B cell (primary cell): ENCODE measurements at regions not wholly inside any gene's neighbourhood (a gene's known extent, or its start where the extent isn't known, plus 50 kb on each side); places are given as distances from the start of the nearest gene placed in this dataset.

Experiments
- ATAC-seq: fragments of 200-7000 bp; cut with Tn5 transposase; one replicate; pipeline ENCODE4 v1.10.0; 2021; ENCODE audit warnings: low read depth, mild to moderate bottlenecking, moderate number of reproducible peaks, moderate library complexity
- CTCF ChIA-PET: fragments of 350-600 bp; sonication (Branson Sonifier 250); formaldehyde crosslinking; loops from one replicate; lab custom pipeline; 2021; ENCODE audit warnings: antibody characterized with exemption, inconsistent platforms; lab: Charles Lee
- POLR2A ChIA-PET: fragments of 350-600 bp; sonication (Branson Sonifier 250); formaldehyde crosslinking; loops from one replicate; lab custom pipeline; 2021; ENCODE audit warnings: antibody characterized with exemption; lab: Charles Lee
- DNase-seq: peaks from one replicate; pipeline ENCODE4 v3.0.0; 2013
- H2AFZ ChIP-seq: 2 replicates; pipeline ENCODE4 v1.6.1; 2012; ENCODE audit warnings: mild to moderate bottlenecking, low read depth, low read length; ENCODE audit not compliant: insufficient read depth, poor library complexity, severe bottlenecking
- H3K27ac ChIP-seq, 2 donors: 1 replicate in 1 of 2; 2 replicates in 1 of 2; pipeline ENCODE4 v1.5.1; 2012 to 2013; ENCODE audit warnings: low read length in 2 of 2, mild to moderate bottlenecking in 2 of 2, moderate library complexity in 1 of 2
- H3K27me3 ChIP-seq, 4 experiments: fragments of 200-600 bp in 1 of 4; sonication (generic) in 1 of 4; replicated peaks in 1 of 4; 1 replicate in 2 of 4; 2 replicates in 2 of 4; pipeline versions ENCODE4 v1.6.1 to v1.7.0; 2013 to 2016; ENCODE audit warnings: low read length in 3 of 4, mild to moderate bottlenecking in 2 of 4, mixed read lengths in 1 of 4, moderate library complexity in 1 of 4; ENCODE audit not compliant: insufficient read depth in 4 of 4, control insufficient read depth in 3 of 4; ENCODE audit errors: control extremely low read depth in 1 of 4
- H3K36me3 ChIP-seq, 2 experiments: replicated peaks in 1 of 2; 1 replicate in 1 of 2; 2 replicates in 1 of 2; pipeline versions ENCODE4 v1.6.1 to v1.7.1; 2013; ENCODE audit warnings: low read length in 1 of 2; ENCODE audit not compliant: insufficient read depth in 2 of 2, control insufficient read depth in 1 of 2; ENCODE audit errors: control extremely low read depth in 1 of 2, extremely low read depth in 1 of 2
- H3K4me1 ChIP-seq, 2 donors: fragments of 200-600 bp in 1 of 2; sonication (generic) in 1 of 2; 1 replicate in 1 of 2; 2 replicates in 1 of 2; pipeline versions ENCODE4 v1.5.1 to v1.6.1; 2013 to 2017; ENCODE audit warnings: low read length in 2 of 2; ENCODE audit not compliant: control insufficient read depth in 2 of 2, insufficient read depth in 2 of 2
- H3K4me2 ChIP-seq: replicated peaks from 2 replicates; pipeline ENCODE3; 2012; ENCODE audit warnings: mild to moderate bottlenecking, low read depth, low read length; ENCODE audit not compliant: poor library complexity, severe bottlenecking
- H3K4me3 ChIP-seq, 5 experiments: fragments of 200-600 bp in 1 of 5; sonication (generic) in 1 of 5; 1 replicate in 3 of 5; 2 replicates in 2 of 5; pipeline versions ENCODE4 v1.5.1 to v1.7.0; 2011 to 2016; ENCODE audit warnings: low read length in 4 of 5, mild to moderate bottlenecking in 4 of 5, low read depth in 2 of 5, control low read depth in 1 of 5, moderate library complexity in 1 of 5; ENCODE audit not compliant: insufficient read depth in 1 of 5; ENCODE audit errors: control extremely low read depth in 1 of 5, extremely low read depth in 1 of 5
- H3K79me2 ChIP-seq: fragments of 200-600 bp; sonication (generic); one replicate; pipeline ENCODE4 v1.6.0; 2016; ENCODE audit warnings: low read length; ENCODE audit not compliant: control insufficient read depth, insufficient read depth
- H3K9ac ChIP-seq: fragments of 200-600 bp; sonication (generic); 2 replicates; pipeline ENCODE4 v1.6.1; 2017; ENCODE audit warnings: mild to moderate bottlenecking, low read length, moderate library complexity
- H3K9me3 ChIP-seq, 3 donors: one replicate each; pipeline versions ENCODE4 v1.6.1 to v1.7.1; 2013; ENCODE audit warnings: low read length in 2 of 3; ENCODE audit not compliant: control insufficient read depth in 2 of 3, insufficient read depth in 1 of 3; ENCODE audit errors: control extremely low read depth in 1 of 3
- H4K20me1 ChIP-seq: 2 replicates; pipeline ENCODE4 v1.6.0; 2012; ENCODE audit warnings: mild to moderate bottlenecking, low read length; ENCODE audit not compliant: insufficient read depth, control insufficient read depth, poor library complexity, severe bottlenecking
- H3K27ac Mint-ChIP-seq: one replicate; pipeline ENCODE4 v1.8.0; 2021; ENCODE audit warnings: mixed read lengths
- H3K27me3 Mint-ChIP-seq: one replicate; pipeline ENCODE4 v1.8.0; 2021; ENCODE audit warnings: mixed read lengths
- H3K4me1 Mint-ChIP-seq: one replicate; pipeline ENCODE4 v1.8.0; 2021; ENCODE audit warnings: mixed read lengths
- H3K4me3 Mint-ChIP-seq: one replicate; pipeline ENCODE4 v1.8.0; 2021; ENCODE audit warnings: mixed read lengths
- H3K9me3 Mint-ChIP-seq: one replicate; pipeline ENCODE4 v1.8.0; 2022; ENCODE audit warnings: mixed read lengths; ENCODE audit not compliant: insufficient read depth
- EZH2 ChIP-seq: IDR thresholded peaks from 2 replicates; pipeline ENCODE4 v1.6.1; 2012; ENCODE audit warnings: borderline replicate concordance, low read depth, mild to moderate bottlenecking, moderate library complexity, low read length; ENCODE audit not compliant: insufficient read depth, poor library complexity, severe bottlenecking
- WGBS: methylation state at CpG from one replicate; pipeline ENCODE4 v1.1.5; 2013; ENCODE audit warnings: missing lambda C conversion rate; ENCODE audit not compliant: insufficient coverage; 5-methylcytosine and 5-hydroxymethylcytosine counted together
- intact Hi-C: fragments of 100-400 bp; cut with micrococcal nuclease; formaldehyde crosslinking; loops from one replicate; pipeline ENCODE4 v1.10.0; 2022
- TF ChIP-seq, protein P1 (sequence below): fragments of 200-600 bp; IDR thresholded peaks from one replicate; pipeline ENCODE4 v1.8.0; 2022; ENCODE audit warnings: antibody characterized with exemption, mild to moderate bottlenecking

DNA sequence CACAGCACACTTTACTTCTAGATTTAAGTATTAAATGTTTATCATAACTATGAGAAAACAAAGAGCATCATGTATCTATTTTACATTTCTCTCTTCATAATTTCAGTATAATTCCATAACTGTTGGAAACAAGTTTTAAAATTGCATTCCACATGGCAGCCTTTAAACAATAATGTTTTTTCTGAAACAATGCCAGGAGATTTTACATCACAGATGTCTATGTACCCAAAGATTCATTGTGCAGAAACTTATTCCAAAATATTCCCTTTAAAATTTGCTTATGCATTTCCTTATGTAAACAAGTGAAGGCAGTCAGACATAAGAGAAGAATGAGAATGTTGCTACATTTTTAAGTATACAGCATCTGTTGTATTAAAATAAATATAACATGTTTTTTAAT is 324.9 kb upstream of the COL8A1 start:
- Histone ChIP-seq H3K4me2 (no peak overlapping the region), H3K36me3 (no peaks in the 10 kb centered on the region), H4K20me1 (no peaks in the 10 kb centered on the region), H2AFZ (no peak overlapping the region), H3K4me3 (no peak overlapping the region), H3K27ac (no peak overlapping the region), H3K79me2 (no peaks in the 10 kb centered on the region), H3K9ac (no peak overlapping the region), H3K4me1 (no peaks in the 10 kb centered on the region), H3K27me3 (no peaks in the 10 kb centered on the region), H3K9me3 (peaks cover 0 to 3% (median 1%) of the 10 kb centered on the region in 3 donors)
- no peak for TF ChIP-seq EZH2
- TF ChIP-seq, protein P1, sequence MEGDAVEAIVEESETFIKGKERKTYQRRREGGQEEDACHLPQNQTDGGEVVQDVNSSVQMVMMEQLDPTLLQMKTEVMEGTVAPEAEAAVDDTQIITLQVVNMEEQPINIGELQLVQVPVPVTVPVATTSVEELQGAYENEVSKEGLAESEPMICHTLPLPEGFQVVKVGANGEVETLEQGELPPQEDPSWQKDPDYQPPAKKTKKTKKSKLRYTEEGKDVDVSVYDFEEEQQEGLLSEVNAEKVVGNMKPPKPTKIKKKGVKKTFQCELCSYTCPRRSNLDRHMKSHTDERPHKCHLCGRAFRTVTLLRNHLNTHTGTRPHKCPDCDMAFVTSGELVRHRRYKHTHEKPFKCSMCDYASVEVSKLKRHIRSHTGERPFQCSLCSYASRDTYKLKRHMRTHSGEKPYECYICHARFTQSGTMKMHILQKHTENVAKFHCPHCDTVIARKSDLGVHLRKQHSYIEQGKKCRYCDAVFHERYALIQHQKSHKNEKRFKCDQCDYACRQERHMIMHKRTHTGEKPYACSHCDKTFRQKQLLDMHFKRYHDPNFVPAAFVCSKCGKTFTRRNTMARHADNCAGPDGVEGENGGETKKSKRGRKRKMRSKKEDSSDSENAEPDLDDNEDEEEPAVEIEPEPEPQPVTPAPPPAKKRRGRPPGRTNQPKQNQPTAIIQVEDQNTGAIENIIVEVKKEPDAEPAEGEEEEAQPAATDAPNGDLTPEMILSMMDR: no peak
- H3K4me1 Mint-ChIP-seq: no peaks in the 10 kb centered on the region
- no peak for DNase-seq
- H3K27me3 Mint-ChIP-seq: no peaks in the 10 kb centered on the region
- ChIA-PET CTCF (no interaction called here), POLR2A (no interaction called here)
- intact Hi-C loops: no loop called here
- H3K4me3 Mint-ChIP-seq: no peak overlapping the region
- H3K9me3 Mint-ChIP-seq: peaks cover 5% of the 10 kb centered on the region
- H3K27ac Mint-ChIP-seq: no peak overlapping the region
- no peak for ATAC-seq

DNA sequence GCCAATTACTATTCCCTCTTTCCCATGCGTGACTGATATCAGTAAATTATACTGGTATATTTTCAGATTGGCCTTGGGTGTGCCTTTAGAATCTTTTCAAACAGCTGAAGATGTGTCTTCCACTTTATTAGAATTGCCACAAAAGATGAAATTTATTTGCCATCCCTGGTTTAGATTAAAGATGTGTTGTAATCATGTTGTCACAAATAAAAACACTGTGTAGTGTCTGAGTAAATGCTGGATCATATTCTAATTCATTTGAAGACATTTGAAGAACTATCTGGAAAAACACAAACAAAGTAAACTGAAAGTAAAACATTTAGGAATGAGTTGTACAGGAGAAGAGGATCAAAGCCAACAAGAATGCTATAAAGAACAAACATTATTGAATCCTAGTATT is 339.7 kb upstream of the COL8A1 start:
- no peaks in the 10 kb centered on the region for H4K20me1 ChIP-seq
- no peak for TF ChIP-seq EZH2
- TF ChIP-seq, protein P1: no peak
- no peak overlapping the region for H3K27ac ChIP-seq
- POLR2A ChIA-PET: no interaction called here
- H2AFZ ChIP-seq: no peak overlapping the region
- H3K9ac ChIP-seq: no peak overlapping the region
- Mint-ChIP-seq H3K27me3 (no peaks in the 10 kb centered on the region), H3K4me3 (no peak overlapping the region), H3K27ac (no peak overlapping the region), H3K4me1 (no peaks in the 10 kb centered on the region), H3K9me3 (no peaks in the 10 kb centered on the region)
- H3K9me3 ChIP-seq: no peaks in the 10 kb centered on the region
- no peaks in the 10 kb centered on the region for H3K27me3 ChIP-seq
- H3K4me2 ChIP-seq: no peak overlapping the region
- H3K4me3 ChIP-seq: no peak overlapping the region
- ATAC-seq: no peak
- no peak for DNase-seq
- no peaks in the 10 kb centered on the region for H3K36me3 ChIP-seq
- no CpG with 5 or more reads among the region's 1 CpG for WGBS
- H3K79me2 ChIP-seq: no peaks in the 10 kb centered on the region
- CTCF ChIA-PET: no interaction called here
- intact Hi-C loops: no loop called here
- H3K4me1 ChIP-seq: no peaks in the 10 kb centered on the region
